ENCODE measurements at regions not wholly inside any gene's neighbourhood (a gene's known extent, or its start where the extent isn't known, plus 50 kb on each side); places are given as distances from the start of the nearest gene placed in this dataset.

DNA sequence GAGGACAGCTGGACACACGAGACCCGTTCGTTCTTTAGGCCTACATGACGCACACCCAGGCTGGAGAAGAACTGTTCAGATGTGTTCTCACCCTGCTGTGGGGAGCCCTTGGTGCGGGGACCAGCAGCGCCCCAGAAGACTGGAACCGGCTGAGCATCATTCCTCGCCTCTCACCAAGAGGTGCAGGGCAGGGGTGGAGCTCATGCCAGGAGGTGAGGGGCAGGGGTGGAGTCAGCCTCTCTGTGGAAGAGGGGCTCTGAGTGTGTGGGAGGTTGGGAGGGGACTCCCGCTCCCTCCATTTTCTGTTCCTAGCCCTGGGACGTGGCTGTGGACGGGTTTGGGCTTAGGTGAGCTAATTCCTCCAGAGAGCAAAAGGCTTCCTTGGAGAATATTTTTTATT, 66.0 kb upstream of the SHH start:
- TF ChIP-seq SUZ12 (IDR thresholded peaks at IDR 0.05; ENCODE audit: extremely low read depth, insufficient read depth, insufficient read length) (no peak), ZNF274 (IDR thresholded peaks at IDR 0.05; ENCODE audit: low read depth, low read length) (no peak), YY1 (IDR thresholded peaks at IDR 0.05; ENCODE audit: insufficient read depth, insufficient read length) (no peak)
